ENCODE measurements at regions not wholly inside any gene's neighbourhood (a gene's known extent, or its start where the extent isn't known, plus 50 kb on each side); places are given as distances from the start of the nearest gene placed in this dataset.

DNA sequence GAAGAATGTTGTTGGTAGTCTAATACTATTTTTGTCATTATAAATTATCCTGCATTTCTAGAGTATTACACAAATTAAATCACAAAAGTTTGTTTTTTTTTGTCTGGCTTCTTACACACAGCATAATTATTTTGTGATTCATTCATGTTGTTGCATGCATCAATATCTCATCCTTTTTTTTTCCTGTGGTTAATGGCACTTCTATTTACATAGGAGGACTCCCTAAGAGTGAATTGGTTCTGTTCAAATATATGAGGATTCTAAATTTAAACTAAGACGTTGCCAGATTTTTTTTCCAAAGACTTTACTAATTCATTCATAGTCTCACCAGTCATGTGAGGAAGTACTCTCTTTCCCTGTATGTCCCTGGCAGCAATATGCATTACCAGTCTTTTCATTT lies 303.3 kb downstream of the GPR37 start:
- H3K36me3 Mint-ChIP-seq (ENCODE audit: low read depth) = no peaks in the 10 kb centered on the region
- peaks cover 20% of the 10 kb centered on the region for H3K4me1 Mint-ChIP-seq
- H3K27ac Mint-ChIP-seq = no peak overlapping the region
- peaks cover 12% of the 10 kb centered on the region for H3K9me3 Mint-ChIP-seq
- H3K27me3 Mint-ChIP-seq (ENCODE audit: low read depth) = no peaks in the 10 kb centered on the region
- TF ChIP-seq CTCF (IDR thresholded peaks at IDR 0.05; ENCODE audit: unreplicated experiment in 3 of 3) = no peak
- no peak overlapping the region for H3K4me3 Mint-ChIP-seq

DNA sequence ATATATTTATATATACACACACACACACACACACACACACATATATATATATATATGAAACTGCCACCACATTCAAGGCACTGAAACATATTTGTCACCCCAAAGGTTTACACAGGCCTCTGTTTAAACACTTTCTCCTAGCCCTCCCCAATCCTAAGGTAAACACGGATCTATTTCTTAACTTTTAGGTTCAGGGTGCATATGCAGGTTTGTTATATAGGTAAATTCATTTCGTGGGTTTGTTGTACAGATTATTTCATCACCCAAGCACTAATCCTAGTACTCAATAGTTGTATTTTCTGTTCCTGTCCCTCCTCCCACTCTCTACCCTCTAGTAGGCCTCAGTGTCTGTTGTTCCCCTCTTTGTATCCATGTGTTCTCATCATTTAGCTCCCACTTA lies 305.0 kb downstream of the GPR37 start:
- H3K9me3 Mint-ChIP-seq = peaks cover 5% of the 10 kb centered on the region
- TF ChIP-seq CTCF (IDR thresholded peaks at IDR 0.05; ENCODE audit: unreplicated experiment in 3 of 3) = no peak
- H3K4me3 Mint-ChIP-seq = no peak overlapping the region
- H3K27me3 Mint-ChIP-seq (ENCODE audit: low read depth) = no peaks in the 10 kb centered on the region
- no peaks in the 10 kb centered on the region for H3K36me3 Mint-ChIP-seq (ENCODE audit: low read depth)
- H3K27ac Mint-ChIP-seq = peak overlapping the region in 2 of 3 experiments; percentile 40 to 69
- H3K4me1 Mint-ChIP-seq = peaks cover 30% of the 10 kb centered on the region

GRCh38 chr7:124460056-124460450 lies 305.5 kb downstream of the GPR37 start:
- peaks cover 5% of the 10 kb centered on the region for H3K9me3 Mint-ChIP-seq
- peaks cover 33% of the 10 kb centered on the region for H3K4me1 Mint-ChIP-seq
- TF ChIP-seq CTCF (IDR thresholded peaks at IDR 0.05; ENCODE audit: unreplicated experiment in 3 of 3) = no peak
- no peaks in the 10 kb centered on the region for H3K27me3 Mint-ChIP-seq (ENCODE audit: low read depth)
- H3K4me3 Mint-ChIP-seq = no peak overlapping the region
- no peaks in the 10 kb centered on the region for H3K36me3 Mint-ChIP-seq (ENCODE audit: low read depth)
- peak overlapping the region; percentile 69 to 88 (median 73) for H3K27ac Mint-ChIP-seq

- no peak for TF ChIP-seq CTCF (IDR thresholded peaks at IDR 0.05; ENCODE audit: unreplicated experiment in 3 of 3)
- Mint-ChIP-seq H3K4me1 (peaks cover 35% of the 10 kb centered on the region), H3K9me3 (peaks cover 2% of the 10 kb centered on the region), H3K27ac (peak overlapping the region; percentile 69 to 88 (median 73)), H3K27me3 (ENCODE audit: low read depth) (no peaks in the 10 kb centered on the region), H3K36me3 (ENCODE audit: low read depth) (no peaks in the 10 kb centered on the region), H3K4me3 (no peak overlapping the region)
These were observed 306.2 kb downstream of the GPR37 start for GRCh38 chr7:124459101-124460055.

DNA sequence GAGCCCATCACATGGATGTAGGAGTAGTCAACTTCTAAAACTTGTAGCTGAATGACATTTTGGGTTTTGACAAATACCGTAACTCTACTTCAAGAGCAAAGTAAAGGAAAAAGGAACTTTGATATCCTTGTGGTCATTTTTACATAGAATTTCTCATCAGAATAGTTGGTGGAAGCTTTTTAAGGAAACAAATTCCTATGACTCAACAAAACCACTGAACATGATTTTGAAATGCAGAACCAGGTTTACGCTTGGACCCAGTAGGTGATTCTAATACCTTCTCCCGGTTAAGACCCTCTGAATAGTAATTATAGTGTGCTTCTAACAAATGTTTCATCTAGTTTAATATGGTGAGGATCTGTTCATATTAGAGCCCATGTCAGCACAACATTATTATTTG lies 307.8 kb downstream of the GPR37 start:
- H3K4me3 Mint-ChIP-seq = no peak overlapping the region
- peaks cover 2% of the 10 kb centered on the region for H3K9me3 Mint-ChIP-seq
- H3K4me1 Mint-ChIP-seq = peaks cover 39% of the 10 kb centered on the region
- TF ChIP-seq CTCF (IDR thresholded peaks at IDR 0.05; ENCODE audit: unreplicated experiment in 3 of 3) = no peak
- no peaks in the 10 kb centered on the region for H3K36me3 Mint-ChIP-seq (ENCODE audit: low read depth)
- H3K27ac Mint-ChIP-seq = no peak overlapping the region
- no peaks in the 10 kb centered on the region for H3K27me3 Mint-ChIP-seq (ENCODE audit: low read depth)

DNA sequence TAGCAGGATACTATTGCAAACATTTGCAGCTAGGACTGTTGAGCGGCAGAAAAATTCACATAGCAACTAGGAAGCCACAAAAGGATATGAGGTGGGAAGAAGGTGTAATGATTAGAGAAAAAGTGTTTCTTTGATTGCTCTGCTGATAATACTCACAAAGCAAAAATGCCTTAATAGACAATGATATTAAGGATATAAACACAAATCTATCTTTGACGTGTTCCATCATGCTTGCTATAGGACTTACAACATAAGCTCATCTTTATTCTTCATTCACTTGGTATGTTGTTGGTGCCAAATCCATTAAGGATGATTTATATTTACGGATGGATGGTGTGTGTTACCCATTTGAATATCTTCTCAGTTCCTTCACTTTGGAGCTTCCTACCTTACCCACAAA lies 309.3 kb downstream of the GPR37 start:
- no peaks in the 10 kb centered on the region for H3K36me3 Mint-ChIP-seq (ENCODE audit: low read depth)
- no peaks in the 10 kb centered on the region for H3K9me3 Mint-ChIP-seq
- peaks cover 51% of the 10 kb centered on the region for H3K4me1 Mint-ChIP-seq
- TF ChIP-seq CTCF (IDR thresholded peaks at IDR 0.05; ENCODE audit: unreplicated experiment in 3 of 3) = no peak
- no peaks in the 10 kb centered on the region for H3K27me3 Mint-ChIP-seq (ENCODE audit: low read depth)
- H3K4me3 Mint-ChIP-seq = no peak overlapping the region
- H3K27ac Mint-ChIP-seq = no peak overlapping the region
